HS-5 (cell line): ENCODE measurements at regions not wholly inside any gene's neighbourhood (a gene's known extent, or its start where the extent isn't known, plus 50 kb on each side); places are given as distances from the start of the nearest gene placed in this dataset.
"Not testable (repeated sequence)": the region's sequence is repeated elsewhere in the genome, so short reads cannot be mapped to it uniquely, and the experiment has no call there.

Source experiments
- DNase-seq: peaks from one replicate; pipeline ENCODE4 v3.0.0-alpha.2; 2012; ENCODE audit warnings: low read depth

GRCh38 chr4:162469977-162470376, 306.2 kb upstream of the FSTL5 start:
- DNase-seq, result no peak

GRCh38 chr4:162465356-162465755, 301.6 kb upstream of the FSTL5 start:
- not testable (repeated sequence) for DNase-seq

- no peak for DNase-seq
Observed at GRCh38 chr4:162461952-162462351, 298.2 kb upstream of the FSTL5 start.

GRCh38 chr4:162458051-162458450, 294.3 kb upstream of the FSTL5 start:
- DNase-seq, result no peak

GRCh38 chr4:162457071-162457865, 293.5 kb upstream of the FSTL5 start:
- no peak for DNase-seq

GRCh38 chr4:162456106-162456505, 292.3 kb upstream of the FSTL5 start:
- no peak for DNase-seq

- no peak for DNase-seq
Observed at GRCh38 chr4:162450531-162451035, 286.8 kb upstream of the FSTL5 start.

GRCh38 chr4:162443510-162443909, 279.7 kb upstream of the FSTL5 start:
- no peak for DNase-seq

GRCh38 chr4:162442128-162442527, 278.3 kb upstream of the FSTL5 start:
- no peak for DNase-seq

GRCh38 chr4:162422312-162422711, 258.5 kb upstream of the FSTL5 start:
- DNase-seq, result no peak

GRCh38 chr4:162410854-162411253, 247.1 kb upstream of the FSTL5 start:
- no peak for DNase-seq

GRCh38 chr4:162409048-162409447, 245.2 kb upstream of the FSTL5 start:
- no peak for DNase-seq

- DNase-seq, result no peak
Observed at GRCh38 chr4:162408309-162408708, 244.5 kb upstream of the FSTL5 start.

- DNase-seq, result no peak
Observed at GRCh38 chr4:162406637-162407365, 243.0 kb upstream of the FSTL5 start.

- DNase-seq, result no peak
Observed at GRCh38 chr4:162403932-162404331, 240.1 kb upstream of the FSTL5 start.

- no peak for DNase-seq
Observed at GRCh38 chr4:162403419-162403818, 239.6 kb upstream of the FSTL5 start.

- no peak for DNase-seq
Observed at GRCh38 chr4:162401021-162401420, 237.2 kb upstream of the FSTL5 start.

GRCh38 chr4:162392946-162393345, 229.1 kb upstream of the FSTL5 start:
- DNase-seq, result no peak

- DNase-seq, result no peak
Observed at GRCh38 chr4:162366146-162366545, 202.3 kb upstream of the FSTL5 start.

GRCh38 chr4:162364651-162365050, 200.9 kb upstream of the FSTL5 start:
- no peak for DNase-seq

GRCh38 chr4:162360369-162361149, 196.8 kb upstream of the FSTL5 start:
- no peak for DNase-seq

- DNase-seq, result no peak
Observed at GRCh38 chr4:162356181-162356580, 192.4 kb upstream of the FSTL5 start.
